ENCODE measurements at regions not wholly inside any gene's neighbourhood (a gene's known extent, or its start where the extent isn't known, plus 50 kb on each side); places are given as distances from the start of the nearest gene placed in this dataset.

- TF ChIP-seq CTCF (IDR thresholded peaks at IDR 0.05) (no peak), POLR2A (IDR thresholded peaks at IDR 0.05) (no peak)
These were observed 228.8 kb upstream of the ZNF462 start for GRCh38 chr9:106634183-106634582.

Measured in uterus (tissue), 2 donors.